Ovary (tissue), 3 donors: ENCODE measurements at regions not wholly inside any gene's neighbourhood (a gene's known extent, or its start where the extent isn't known, plus 50 kb on each side); places are given as distances from the start of the nearest gene placed in this dataset.

Experiments used
- CTCF ChIP-seq, 3 donors: fragments of 450-650 bp in 2 of 3; fragments of 200-600 bp in 1 of 3; IDR thresholded peaks; one replicate each; pipeline versions ENCODE4 v1.5.1 to v1.8.0; 2016 to 2022; ENCODE audit warnings: antibody characterized with exemption in 3 of 3, mild to moderate bottlenecking in 1 of 3
- POLR2A ChIP-seq: fragments of 450-650 bp; IDR thresholded peaks from one replicate; pipeline ENCODE4 v1.6.1; 2017; ENCODE audit warnings: antibody characterized with exemption, mild to moderate bottlenecking, moderate library complexity
- donor health status: DM: no; HTN: no; CAD: no.

- TF ChIP-seq CTCF (IDR thresholded peaks at IDR 0.05) (no peak), POLR2A (no peak)
These were observed 182.6 kb upstream of the GLRA1 start for GRCh38 chr5:152107220-152107619.
